T-helper 1 cell treated with Interleukin-12 subunit alpha and Interleukin-12 subunit beta and Interleukin-4 antibody, amounts not matched to agents 30 μg/mL and 1 μg/mL, for 36 hours (primary cell): ENCODE measurements at regions not wholly inside any gene's neighbourhood (a gene's known extent, or its start where the extent isn't known, plus 50 kb on each side); places are given as distances from the start of the nearest gene placed in this dataset.

ENCODE experiments used
- H3K27ac Mint-ChIP-seq: one replicate; pipeline ENCODE4 v1.8.0; 2021; ENCODE audit warnings: mild to moderate bottlenecking, mixed read lengths
- H3K27me3 Mint-ChIP-seq: one replicate; pipeline ENCODE4 v1.8.0; 2021; ENCODE audit warnings: low read depth, mixed read lengths
- H3K36me3 Mint-ChIP-seq: one replicate; pipeline ENCODE4 v1.8.0; 2021; ENCODE audit warnings: low read depth, mixed read lengths
- H3K4me1 Mint-ChIP-seq: one replicate; pipeline ENCODE4 v1.8.0; 2021; ENCODE audit warnings: low read depth, mixed read lengths
- H3K4me3 Mint-ChIP-seq: one replicate; pipeline ENCODE4 v1.8.0; 2021; ENCODE audit warnings: mild to moderate bottlenecking, moderate library complexity, mixed read lengths
- H3K9me3 Mint-ChIP-seq: one replicate; pipeline ENCODE4 v1.8.0; 2021; ENCODE audit warnings: mixed read lengths

- no peaks in the 10 kb centered on the region for H3K9me3 Mint-ChIP-seq
- no peaks in the 10 kb centered on the region for H3K4me1 Mint-ChIP-seq
- no peak overlapping the region for H3K27ac Mint-ChIP-seq
- H3K27me3 Mint-ChIP-seq, result no peaks in the 10 kb centered on the region
- H3K4me3 Mint-ChIP-seq, result no peak overlapping the region
- H3K36me3 Mint-ChIP-seq, result no peaks in the 10 kb centered on the region
Observed at GRCh38 chr1:87993051-87993450, 664.4 kb downstream of the LMO4 start.

DNA sequence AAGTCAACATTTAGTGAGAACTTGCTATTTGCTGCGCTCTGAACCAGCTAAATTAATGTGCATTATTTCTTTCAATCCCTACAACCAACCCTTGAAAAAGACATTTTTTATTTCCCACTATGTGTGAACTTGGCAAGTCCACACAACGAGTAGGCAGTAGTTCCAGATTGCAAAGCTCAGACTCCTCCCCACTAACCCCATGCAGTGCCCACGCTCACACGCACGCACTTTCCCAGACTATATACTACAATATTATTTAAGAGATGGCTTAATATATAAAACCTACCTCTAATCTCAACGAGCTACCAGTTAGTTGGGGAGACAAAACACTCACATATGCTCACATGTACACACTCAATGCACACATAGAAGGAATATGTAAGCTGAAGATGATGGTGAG lies 671.2 kb downstream of the LMO4 start:
- no peak overlapping the region for H3K4me3 Mint-ChIP-seq
- H3K4me1 Mint-ChIP-seq, result no peaks in the 10 kb centered on the region
- H3K27ac Mint-ChIP-seq, result no peak overlapping the region
- H3K27me3 Mint-ChIP-seq, result no peaks in the 10 kb centered on the region
- H3K9me3 Mint-ChIP-seq, result no peaks in the 10 kb centered on the region
- H3K36me3 Mint-ChIP-seq, result no peaks in the 10 kb centered on the region

- H3K4me1 Mint-ChIP-seq, result no peaks in the 10 kb centered on the region
- no peaks in the 10 kb centered on the region for H3K9me3 Mint-ChIP-seq
- H3K36me3 Mint-ChIP-seq, result no peaks in the 10 kb centered on the region
- H3K27me3 Mint-ChIP-seq, result no peaks in the 10 kb centered on the region
- no peak overlapping the region for H3K4me3 Mint-ChIP-seq
- no peak overlapping the region for H3K27ac Mint-ChIP-seq
Observed at GRCh38 chr1:88001460-88001859, 672.8 kb downstream of the LMO4 start.

- Mint-ChIP-seq H3K27ac (no peak overlapping the region), H3K9me3 (no peaks in the 10 kb centered on the region), H3K36me3 (no peaks in the 10 kb centered on the region), H3K27me3 (no peaks in the 10 kb centered on the region), H3K4me1 (no peaks in the 10 kb centered on the region), H3K4me3 (no peak overlapping the region)
Observed at GRCh38 chr1:88003255-88003654, 674.6 kb downstream of the LMO4 start.

DNA sequence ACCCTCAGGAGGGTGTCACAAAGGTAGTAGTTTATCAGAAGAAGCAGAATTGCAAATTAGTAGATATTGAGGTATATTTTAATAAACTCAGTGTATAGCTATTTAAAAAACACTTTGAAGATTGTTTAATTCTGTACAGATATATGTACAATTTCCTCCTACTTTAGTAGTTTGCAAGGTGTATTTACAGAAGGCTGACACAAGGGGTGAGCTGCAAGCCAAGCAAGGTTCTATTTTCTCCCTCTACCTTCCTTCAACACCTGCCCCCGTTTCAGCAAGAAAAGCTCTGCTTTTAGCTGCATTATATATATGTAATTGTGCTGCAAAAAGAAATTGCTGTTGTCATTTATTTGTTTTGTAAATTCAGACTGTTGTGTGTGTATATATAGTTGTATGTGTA lies 674.2 kb upstream of the PKN2 start:
- Mint-ChIP-seq H3K4me3 (no peak overlapping the region), H3K9me3 (no peaks in the 10 kb centered on the region), H3K36me3 (no peaks in the 10 kb centered on the region), H3K27me3 (no peaks in the 10 kb centered on the region), H3K27ac (no peak overlapping the region), H3K4me1 (no peaks in the 10 kb centered on the region)

- Mint-ChIP-seq H3K4me1 (no peaks in the 10 kb centered on the region), H3K36me3 (no peaks in the 10 kb centered on the region), H3K27me3 (no peaks in the 10 kb centered on the region), H3K9me3 (no peaks in the 10 kb centered on the region), H3K27ac (no peak overlapping the region), H3K4me3 (no peak overlapping the region)
Observed at GRCh38 chr1:88013485-88013884, 670.6 kb upstream of the PKN2 start.

DNA sequence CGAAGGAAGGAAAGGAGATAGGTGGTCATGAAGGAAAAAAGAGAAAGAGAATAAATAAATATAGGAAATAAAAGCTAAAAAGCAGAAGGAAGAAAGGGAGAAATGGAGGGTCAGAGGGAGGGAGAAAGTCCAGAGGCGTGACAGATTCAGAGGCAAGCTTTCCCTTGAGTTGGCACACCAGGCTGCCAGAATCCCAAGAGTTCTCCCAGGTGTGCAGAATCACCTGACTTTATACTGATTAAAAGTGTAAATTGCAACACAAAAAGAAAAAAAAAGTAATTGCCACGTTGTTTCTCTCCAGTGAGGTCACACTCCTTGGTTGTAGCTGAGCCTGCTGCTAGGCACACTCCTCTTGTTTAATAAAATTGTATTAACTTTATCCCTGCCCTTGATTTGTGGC lies 669.9 kb upstream of the PKN2 start:
- no peak overlapping the region for H3K4me3 Mint-ChIP-seq
- H3K27ac Mint-ChIP-seq, result no peak overlapping the region
- H3K9me3 Mint-ChIP-seq, result no peaks in the 10 kb centered on the region
- no peaks in the 10 kb centered on the region for H3K36me3 Mint-ChIP-seq
- no peaks in the 10 kb centered on the region for H3K27me3 Mint-ChIP-seq
- H3K4me1 Mint-ChIP-seq, result no peaks in the 10 kb centered on the region

- no peaks in the 10 kb centered on the region for H3K4me1 Mint-ChIP-seq
- H3K36me3 Mint-ChIP-seq, result no peaks in the 10 kb centered on the region
- no peaks in the 10 kb centered on the region for H3K9me3 Mint-ChIP-seq
- H3K27me3 Mint-ChIP-seq, result no peaks in the 10 kb centered on the region
- no peak overlapping the region for H3K27ac Mint-ChIP-seq
- no peak overlapping the region for H3K4me3 Mint-ChIP-seq
Observed at GRCh38 chr1:88016947-88017346, 667.1 kb upstream of the PKN2 start.

DNA sequence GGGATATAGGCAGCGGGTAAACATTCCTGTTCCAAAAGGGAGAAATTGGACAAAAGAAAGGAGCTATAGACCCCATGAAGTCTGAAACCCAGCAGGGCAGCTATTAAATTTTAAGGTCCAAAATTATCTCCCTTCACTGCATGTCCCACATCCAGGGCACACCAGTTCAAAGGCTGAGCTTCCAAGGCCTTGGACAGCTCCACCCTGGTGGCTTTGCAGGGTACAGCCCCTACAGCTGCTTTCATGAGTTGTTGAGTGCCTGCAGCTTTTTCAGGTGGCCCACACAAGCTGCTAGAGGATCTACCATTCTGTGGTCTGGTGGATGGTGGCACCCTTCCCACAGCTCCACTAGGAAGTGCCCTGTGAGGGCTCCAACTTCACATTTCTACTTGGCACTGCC lies 662.5 kb upstream of the PKN2 start:
- no peak overlapping the region for H3K4me3 Mint-ChIP-seq
- no peaks in the 10 kb centered on the region for H3K36me3 Mint-ChIP-seq
- H3K27me3 Mint-ChIP-seq, result no peaks in the 10 kb centered on the region
- no peaks in the 10 kb centered on the region for H3K4me1 Mint-ChIP-seq
- H3K27ac Mint-ChIP-seq, result no peak overlapping the region
- H3K9me3 Mint-ChIP-seq, result no peaks in the 10 kb centered on the region

DNA sequence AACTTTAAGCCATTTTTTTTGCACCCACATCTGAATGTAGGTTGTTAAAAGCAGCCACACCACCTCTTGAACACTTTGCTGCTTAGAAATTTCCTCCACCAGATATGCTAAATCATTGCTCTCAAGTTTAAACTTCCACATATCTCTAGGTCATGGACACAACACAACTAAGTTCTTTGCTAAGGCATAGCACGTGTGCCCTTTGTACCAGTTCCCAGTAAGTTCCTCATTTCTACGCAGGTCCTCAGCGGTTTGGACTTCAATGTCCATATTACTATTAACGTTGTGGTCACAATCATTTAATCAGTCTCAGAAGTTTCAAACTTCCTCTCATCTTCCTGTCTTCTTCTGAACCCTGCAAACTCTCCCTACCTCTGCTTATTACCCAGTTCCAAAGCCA lies 661.6 kb upstream of the PKN2 start:
- Mint-ChIP-seq H3K9me3 (no peaks in the 10 kb centered on the region), H3K27me3 (no peaks in the 10 kb centered on the region), H3K27ac (no peak overlapping the region), H3K36me3 (no peaks in the 10 kb centered on the region), H3K4me3 (no peak overlapping the region), H3K4me1 (no peaks in the 10 kb centered on the region)

DNA sequence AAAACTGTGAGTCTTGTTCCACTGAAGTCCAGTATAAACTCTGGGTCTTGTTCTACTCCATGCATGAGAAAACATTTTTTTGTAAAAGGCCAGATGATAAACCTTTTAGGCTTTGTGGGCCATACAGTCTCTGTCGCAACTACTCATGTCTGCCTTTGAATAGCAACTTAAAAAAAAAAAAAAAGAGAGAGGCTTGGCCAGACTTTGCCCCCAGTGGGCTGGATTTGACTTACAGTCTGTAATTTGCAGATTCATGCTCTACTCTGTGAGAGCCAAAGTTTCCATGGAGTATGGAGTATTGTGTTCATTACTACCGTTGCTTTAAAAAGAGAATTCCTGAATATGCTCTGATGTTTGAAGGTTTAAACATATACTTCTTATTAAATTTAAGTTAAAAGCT lies 654.9 kb upstream of the PKN2 start:
- no peaks in the 10 kb centered on the region for H3K36me3 Mint-ChIP-seq
- no peak overlapping the region for H3K27ac Mint-ChIP-seq
- peaks cover 3% of the 10 kb centered on the region for H3K27me3 Mint-ChIP-seq
- H3K4me3 Mint-ChIP-seq, result no peak overlapping the region
- H3K4me1 Mint-ChIP-seq, result no peaks in the 10 kb centered on the region
- no peaks in the 10 kb centered on the region for H3K9me3 Mint-ChIP-seq

GRCh38 chr1:88029899-88030298 lies 654.2 kb upstream of the PKN2 start:
- Mint-ChIP-seq H3K36me3 (no peaks in the 10 kb centered on the region), H3K27me3 (peaks cover 3% of the 10 kb centered on the region), H3K4me1 (no peaks in the 10 kb centered on the region), H3K9me3 (no peaks in the 10 kb centered on the region), H3K4me3 (no peak overlapping the region), H3K27ac (no peak overlapping the region)

DNA sequence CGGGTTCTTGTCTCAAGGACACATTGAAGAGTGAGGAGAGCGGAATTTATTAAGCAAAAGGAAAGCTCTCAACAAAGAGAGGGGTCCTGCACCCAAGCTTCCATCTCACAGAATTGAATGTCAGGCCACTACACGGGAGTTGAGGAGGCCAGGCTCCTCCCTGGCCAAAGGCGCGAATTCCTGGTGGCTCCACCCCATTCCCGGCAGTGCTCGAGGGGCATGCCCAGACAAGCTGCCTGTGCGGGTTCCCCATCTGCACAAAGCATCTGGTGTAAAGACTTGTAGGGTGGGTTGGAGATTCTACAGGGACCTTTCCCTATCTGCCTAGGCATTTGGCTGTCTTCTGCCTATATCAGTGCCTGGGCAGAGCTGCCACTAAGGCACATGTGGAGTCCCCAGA lies 648.5 kb upstream of the PKN2 start:
- Mint-ChIP-seq H3K4me3 (no peak overlapping the region), H3K4me1 (no peaks in the 10 kb centered on the region), H3K27me3 (peaks cover 3% of the 10 kb centered on the region), H3K9me3 (peaks cover 5% of the 10 kb centered on the region), H3K27ac (no peak overlapping the region), H3K36me3 (no peaks in the 10 kb centered on the region)

- no peak overlapping the region for H3K27ac Mint-ChIP-seq
- H3K27me3 Mint-ChIP-seq, result peaks cover under 1% of the 10 kb centered on the region
Observed at GRCh38 chr1:88036345-88037014, 647.6 kb upstream of the PKN2 start.

GRCh38 chr1:88039240-88039639 lies 644.8 kb upstream of the PKN2 start:
- H3K9me3 Mint-ChIP-seq, result peaks cover 5% of the 10 kb centered on the region
- peaks cover 3% of the 10 kb centered on the region for H3K27me3 Mint-ChIP-seq
- no peak overlapping the region for H3K4me3 Mint-ChIP-seq
- no peaks in the 10 kb centered on the region for H3K36me3 Mint-ChIP-seq
- H3K27ac Mint-ChIP-seq, result no peak overlapping the region
- H3K4me1 Mint-ChIP-seq, result no peaks in the 10 kb centered on the region

More at GRCh38 chr1:88036345-88037014, 647.6 kb upstream of the PKN2 start:
- Mint-ChIP-seq H3K4me1 (no peaks in the 10 kb centered on the region), H3K4me3 (no peak overlapping the region), H3K9me3 (peaks cover 5% of the 10 kb centered on the region), H3K36me3 (no peaks in the 10 kb centered on the region)

GRCh38 chr1:88043834-88044233 lies 640.2 kb upstream of the PKN2 start:
- H3K9me3 Mint-ChIP-seq, result no peaks in the 10 kb centered on the region
- H3K27ac Mint-ChIP-seq, result no peak overlapping the region
- no peak overlapping the region for H3K4me3 Mint-ChIP-seq
- H3K27me3 Mint-ChIP-seq, result peaks cover 3% of the 10 kb centered on the region
- no peaks in the 10 kb centered on the region for H3K4me1 Mint-ChIP-seq
- H3K36me3 Mint-ChIP-seq, result no peaks in the 10 kb centered on the region
